ENCODE measurements at regions not wholly inside any gene's neighbourhood (a gene's known extent, or its start where the extent isn't known, plus 50 kb on each side); places are given as distances from the start of the nearest gene placed in this dataset.
"Not testable (repeated sequence)": the region's sequence is repeated elsewhere in the genome, so short reads cannot be mapped to it uniquely, and the experiment has no call there.

GRCh38 chr1:238701024-238701423 lies 685.3 kb upstream of the CHRM3 start:
- H3K4me2 ChIP-seq, result no peak overlapping the region
- no peaks in the 10 kb centered on the region for H3K4me1 ChIP-seq
- no peak overlapping the region for H3K9ac ChIP-seq
- no peak overlapping the region for H3K27ac ChIP-seq
- TF ChIP-seq Cebpa-rat (IDR thresholded peaks at IDR 0.05), result no peak
- no peaks in the 10 kb centered on the region for H3K27me3 ChIP-seq
- no peaks in the 10 kb centered on the region for H3K36me3 ChIP-seq
- no peak overlapping the region for H3K4me3 ChIP-seq
- H4K20me1 ChIP-seq, result no peaks in the 10 kb centered on the region
- no peaks in the 10 kb centered on the region for H3K9me3 ChIP-seq

DNA sequence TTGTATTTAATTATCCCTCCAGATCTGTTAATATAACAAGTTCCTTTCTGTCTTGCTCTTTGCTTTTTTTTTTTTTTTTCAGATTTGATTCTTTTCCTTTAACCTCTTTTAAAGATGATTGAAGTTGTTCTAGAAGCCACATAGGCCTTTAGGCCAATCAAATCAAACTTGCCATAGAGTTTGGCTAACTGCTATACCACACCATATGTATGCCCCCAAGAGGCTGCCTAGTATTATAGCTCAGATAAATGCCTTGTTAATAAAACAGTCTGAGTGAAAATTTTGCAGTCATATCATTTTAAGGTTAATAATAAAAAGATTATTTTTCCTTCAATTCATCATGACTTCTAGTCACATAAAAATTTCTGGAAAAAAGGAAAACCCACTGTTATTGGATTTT lies 696.0 kb upstream of the CHRM3 start:
- Histone ChIP-seq H3K27me3 (no peaks in the 10 kb centered on the region), H3K9me3 (no peaks in the 10 kb centered on the region), H3K27ac (no peak overlapping the region), H3K4me3 (no peak overlapping the region), H4K20me1 (no peaks in the 10 kb centered on the region), H3K36me3 (no peaks in the 10 kb centered on the region), H3K9ac (no peak overlapping the region), H3K4me2 (no peak overlapping the region), H3K4me1 (no peaks in the 10 kb centered on the region)
- no peak for TF ChIP-seq Cebpa-rat (IDR thresholded peaks at IDR 0.05)

- H3K36me3 ChIP-seq, H4K20me1 ChIP-seq, H3K4me2 ChIP-seq, H3K27ac ChIP-seq, H3K4me1 ChIP-seq, H3K4me3 ChIP-seq, H3K9me3 ChIP-seq, H3K9ac ChIP-seq, H3K27me3 ChIP-seq: not testable (repeated sequence)
Measured at GRCh38 chr1:238684576-238684975, 701.8 kb upstream of the CHRM3 start.

- H3K9me3 ChIP-seq, result no peaks in the 10 kb centered on the region
- no peak overlapping the region for H3K9ac ChIP-seq
- H3K4me3 ChIP-seq, result no peak overlapping the region
- no peaks in the 10 kb centered on the region for H3K36me3 ChIP-seq
- H3K4me1 ChIP-seq, result no peaks in the 10 kb centered on the region
- no peaks in the 10 kb centered on the region for H3K27me3 ChIP-seq
- no peak overlapping the region for H3K27ac ChIP-seq
- TF ChIP-seq Cebpa-rat (IDR thresholded peaks at IDR 0.05), result no peak
- H3K4me2 ChIP-seq, result no peak overlapping the region
- H4K20me1 ChIP-seq, result no peaks in the 10 kb centered on the region
Measured at GRCh38 chr1:238681451-238681850, 704.9 kb upstream of the CHRM3 start.

- no peaks in the 10 kb centered on the region for H3K4me1 ChIP-seq
- no peak overlapping the region for H3K27ac ChIP-seq
- no peaks in the 10 kb centered on the region for H4K20me1 ChIP-seq
- no peak overlapping the region for H3K4me2 ChIP-seq
- no peak overlapping the region for H3K4me3 ChIP-seq
- no peaks in the 10 kb centered on the region for H3K9me3 ChIP-seq
- no peak for TF ChIP-seq Cebpa-rat (IDR thresholded peaks at IDR 0.05)
- no peak overlapping the region for H3K9ac ChIP-seq
- H3K27me3 ChIP-seq, result no peaks in the 10 kb centered on the region
- no peaks in the 10 kb centered on the region for H3K36me3 ChIP-seq
Measured at GRCh38 chr1:238681021-238681420, 705.3 kb upstream of the CHRM3 start.

DNA sequence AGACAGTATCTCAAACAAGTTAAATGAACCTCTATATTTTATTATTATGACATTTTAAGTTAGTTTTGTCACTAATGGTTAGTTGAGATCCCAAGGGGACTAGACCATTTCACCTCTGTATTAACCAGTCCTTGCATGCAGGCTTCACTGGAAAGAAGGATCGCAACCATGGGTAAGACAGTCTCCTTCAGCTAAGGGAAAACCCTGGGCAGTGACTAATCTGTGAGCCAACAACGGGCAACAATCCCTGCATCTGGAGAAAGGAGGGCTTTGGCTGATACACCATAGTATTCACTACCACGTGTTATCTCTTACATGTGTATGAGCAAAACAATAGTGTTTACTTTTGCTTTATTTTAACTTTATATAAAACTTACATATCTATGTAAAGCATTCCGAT lies 708.8 kb upstream of the CHRM3 start:
- H3K27ac ChIP-seq, result no peak overlapping the region
- H4K20me1 ChIP-seq, result no peaks in the 10 kb centered on the region
- no peaks in the 10 kb centered on the region for H3K9me3 ChIP-seq
- no peak overlapping the region for H3K4me3 ChIP-seq
- H3K36me3 ChIP-seq, result no peaks in the 10 kb centered on the region
- H3K4me1 ChIP-seq, result no peaks in the 10 kb centered on the region
- H3K27me3 ChIP-seq, result no peaks in the 10 kb centered on the region
- H3K9ac ChIP-seq, result no peak overlapping the region
- H3K4me2 ChIP-seq, result no peak overlapping the region
- no peak for TF ChIP-seq Cebpa-rat (IDR thresholded peaks at IDR 0.05)

- no peaks in the 10 kb centered on the region for H3K27me3 ChIP-seq
- no peaks in the 10 kb centered on the region for H3K4me1 ChIP-seq
- H3K36me3 ChIP-seq, result no peaks in the 10 kb centered on the region
- H3K9me3 ChIP-seq, result no peaks in the 10 kb centered on the region
- no peak overlapping the region for H3K4me3 ChIP-seq
- TF ChIP-seq Cebpa-rat (IDR thresholded peaks at IDR 0.05), result no peak
- H4K20me1 ChIP-seq, result no peaks in the 10 kb centered on the region
- H3K27ac ChIP-seq, result no peak overlapping the region
- H3K9ac ChIP-seq, result no peak overlapping the region
- H3K4me2 ChIP-seq, result no peak overlapping the region
Measured at GRCh38 chr1:238675221-238675620, 711.1 kb upstream of the CHRM3 start.

DNA sequence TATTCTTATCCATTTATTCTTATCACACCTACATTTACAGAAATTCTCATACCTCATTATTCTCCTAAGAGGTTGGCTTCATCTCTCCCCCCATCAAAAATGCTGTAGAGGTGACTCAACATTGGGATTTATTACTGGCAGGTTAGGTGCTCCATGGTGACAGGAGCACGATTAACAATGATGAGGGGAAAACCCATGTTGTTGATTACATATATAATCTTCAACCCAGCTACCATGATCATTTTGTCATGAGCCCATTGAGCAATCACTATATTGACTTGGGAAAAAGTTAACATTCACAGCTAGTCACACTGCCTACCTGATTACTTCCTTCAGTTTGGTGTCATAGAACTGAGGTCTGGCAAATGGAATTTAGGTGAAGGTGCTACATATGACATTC lies 712.1 kb upstream of the CHRM3 start:
- no peak overlapping the region for H3K4me2 ChIP-seq
- H3K27ac ChIP-seq, result no peak overlapping the region
- H3K4me3 ChIP-seq, result no peak overlapping the region
- TF ChIP-seq Cebpa-rat (IDR thresholded peaks at IDR 0.05), result no peak
- no peaks in the 10 kb centered on the region for H3K9me3 ChIP-seq
- H3K27me3 ChIP-seq, result no peaks in the 10 kb centered on the region
- H3K9ac ChIP-seq, result no peak overlapping the region
- no peaks in the 10 kb centered on the region for H4K20me1 ChIP-seq
- no peaks in the 10 kb centered on the region for H3K36me3 ChIP-seq
- H3K4me1 ChIP-seq, result no peaks in the 10 kb centered on the region

DNA sequence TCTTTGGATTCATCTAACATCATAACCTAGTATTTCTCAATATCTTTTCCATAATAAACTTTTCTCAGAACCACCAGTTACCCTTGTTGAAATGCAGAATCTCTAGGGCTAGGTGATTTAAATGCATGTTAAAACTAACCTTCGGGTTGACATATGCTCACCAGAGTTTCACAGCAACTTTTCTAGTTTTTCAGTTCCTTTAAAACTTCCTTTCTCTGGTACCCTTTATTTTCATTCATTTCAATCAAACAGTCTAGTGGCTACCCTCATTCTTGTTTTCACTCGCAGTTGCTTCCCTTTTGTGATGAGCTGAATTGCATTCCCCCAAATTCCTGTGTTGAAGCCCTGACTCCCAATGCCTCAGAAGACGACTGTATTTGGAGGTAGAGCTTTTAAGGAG lies 712.8 kb upstream of the CHRM3 start:
- Histone ChIP-seq H3K27me3 (no peaks in the 10 kb centered on the region), H3K4me2 (no peak overlapping the region), H3K4me1 (no peaks in the 10 kb centered on the region), H3K9me3 (no peaks in the 10 kb centered on the region), H3K9ac (no peak overlapping the region), H3K27ac (no peak overlapping the region), H4K20me1 (no peaks in the 10 kb centered on the region), H3K4me3 (no peak overlapping the region), H3K36me3 (no peaks in the 10 kb centered on the region)
- no peak for TF ChIP-seq Cebpa-rat (IDR thresholded peaks at IDR 0.05)

- Histone ChIP-seq H3K36me3 (no peaks in the 10 kb centered on the region), H3K4me3 (no peak overlapping the region), H3K9me3 (no peaks in the 10 kb centered on the region), H4K20me1 (no peaks in the 10 kb centered on the region), H3K27me3 (no peaks in the 10 kb centered on the region), H3K9ac (no peak overlapping the region), H3K27ac (no peak overlapping the region), H3K4me2 (no peak overlapping the region), H3K4me1 (no peaks in the 10 kb centered on the region)
- TF ChIP-seq Cebpa-rat (IDR thresholded peaks at IDR 0.05), result no peak
Measured at GRCh38 chr1:238672806-238673205, 713.6 kb upstream of the CHRM3 start.

DNA sequence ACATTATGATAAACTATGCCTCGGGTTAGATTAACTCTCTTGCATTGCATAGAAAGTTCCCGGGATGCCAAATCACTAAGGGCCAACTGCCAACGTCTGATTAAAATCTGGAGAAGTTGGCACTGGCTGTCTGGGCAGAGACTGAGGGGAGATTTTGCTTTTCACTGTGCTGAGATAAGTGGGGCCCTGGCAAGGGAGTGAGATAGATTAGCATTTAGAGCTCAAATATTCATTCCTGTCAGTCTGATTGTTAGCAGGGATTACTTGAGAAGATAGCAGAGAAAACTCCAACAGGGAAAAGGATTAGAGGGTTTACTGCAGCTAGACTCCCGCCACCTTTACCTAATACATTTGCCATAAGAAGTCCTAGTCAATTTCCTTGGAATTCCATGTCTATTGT lies 714.1 kb upstream of the CHRM3 start:
- Histone ChIP-seq H3K27me3 (no peaks in the 10 kb centered on the region), H3K9ac (no peak overlapping the region)

More for the DNA sequence above, 714.1 kb upstream of the CHRM3 start:
- Histone ChIP-seq H3K4me2 (no peak overlapping the region), H3K4me1 (no peaks in the 10 kb centered on the region), H3K9me3 (no peaks in the 10 kb centered on the region), H4K20me1 (no peaks in the 10 kb centered on the region), H3K27ac (no peak overlapping the region), H3K36me3 (no peaks in the 10 kb centered on the region), H3K4me3 (no peak overlapping the region)
- TF ChIP-seq Cebpa-rat (IDR thresholded peaks at IDR 0.05), result no peak

Data from BLaER1 (cell line).